OCI-LY7 (cell line): ENCODE measurements at regions not wholly inside any gene's neighbourhood (a gene's known extent, or its start where the extent isn't known, plus 50 kb on each side); places are given as distances from the start of the nearest gene placed in this dataset.
"Not testable (repeated sequence)": the region's sequence is repeated elsewhere in the genome, so short reads cannot be mapped to it uniquely, and the experiment has no call there.

Experiments used
- BruUV-seq: library from RNA; stranded (reverse); fragments of 400-500 nt; replicated peaks from 2 replicates; lab custom pipeline; 2021; lab: Mats Ljungman, UMichigan
- CTCF ChIA-PET: fragments of 300-600 bp; sonication (Branson Sonifier 250); formaldehyde crosslinking; loops from one replicate; lab custom pipeline; 2022; ENCODE audit warnings: antibody characterized with exemption; ENCODE audit not compliant: unreplicated experiment; lab: Charles Lee
- POLR2A ChIA-PET: fragments of 300-600 bp; sonication (Branson Sonifier 250); formaldehyde crosslinking; loops from one replicate; lab custom pipeline; 2022; ENCODE audit warnings: antibody characterized with exemption; lab: Charles Lee
- DNase-seq: peaks from one replicate; pipeline ENCODE4 v3.0.0-alpha.2; 2015; ENCODE audit warnings: low spot score
- H2AFZ ChIP-seq: fragments of 200-600 bp; sonication (generic), shearing (Covaris generic); 2 replicates; pipeline ENCODE4 v1.6.1; 2014; ENCODE audit warnings: mild to moderate bottlenecking, antibody characterized with exemption, low read length, moderate library complexity
- H3K27ac ChIP-seq: fragments of 200-600 bp; sonication (generic); 2 replicates; pipeline ENCODE4 v1.5.1; 2014; ENCODE audit warnings: mixed run types, low read depth, mild to moderate bottlenecking, moderate library complexity, low read length, inconsistent platforms; ENCODE audit not compliant: poor library complexity, severe bottlenecking
- H3K36me3 ChIP-seq: fragments of 200-600 bp; sonication (generic); 2 replicates; pipeline ENCODE4 v1.6.1; 2014; ENCODE audit warnings: mild to moderate bottlenecking, antibody characterized with exemption, low read length, moderate library complexity, mixed read lengths; ENCODE audit not compliant: insufficient read depth
- H3K4me1 ChIP-seq: fragments of 200-600 bp; sonication (generic); 2 replicates; pipeline ENCODE4 v1.5.1; 2014; ENCODE audit warnings: mild to moderate bottlenecking, low read length; ENCODE audit not compliant: insufficient read depth, poor library complexity, severe bottlenecking
- H3K4me2 ChIP-seq: fragments of 200-600 bp; sonication (generic); 2 replicates; pipeline ENCODE4 v1.6.1; 2014; ENCODE audit warnings: mild to moderate bottlenecking, low read length
- H3K4me3 ChIP-seq: fragments of 200-600 bp; sonication (generic); 2 replicates; pipeline ENCODE4 v1.5.1; 2014; ENCODE audit warnings: mild to moderate bottlenecking, low read depth, low read length; ENCODE audit not compliant: poor library complexity, severe bottlenecking
- H3K79me2 ChIP-seq: fragments of 200-600 bp; sonication (generic); 2 replicates; pipeline ENCODE4 v1.6.1; 2016; ENCODE audit warnings: low read depth, mild to moderate bottlenecking, low read length, moderate library complexity, mixed read lengths; ENCODE audit not compliant: insufficient read depth
- H3K9me2 ChIP-seq: fragments of 200-600 bp; sonication (generic); 2 replicates; pipeline ENCODE4 v1.6.1; 2016; ENCODE audit warnings: mild to moderate bottlenecking, low read length, mixed read lengths; ENCODE audit not compliant: insufficient read depth
- H3K9me3 ChIP-seq: fragments of 200-600 bp; sonication (generic); 2 replicates; pipeline ENCODE4 v1.6.1; 2014; ENCODE audit warnings: mild to moderate bottlenecking, mixed run types, low read length, mixed read lengths
- H4K20me1 ChIP-seq: fragments of 200-600 bp; sonication (generic); 2 replicates; pipeline ENCODE4 v1.6.1; 2014; ENCODE audit warnings: mild to moderate bottlenecking, antibody characterized with exemption, low read length, moderate library complexity, mixed read lengths; ENCODE audit not compliant: insufficient read depth
- CTCF ChIP-seq: fragments of 200-600 bp; sonication (generic); conservative IDR thresholded peaks from 2 replicates; pipeline ENCODE4 v1.5.1; 2014; ENCODE audit warnings: mild to moderate bottlenecking, antibody characterized with exemption, low read length, moderate library complexity, mixed read lengths
- EZH2phosphoT487 ChIP-seq: fragments of 200-600 bp; sonication (generic); IDR thresholded peaks from 2 replicates; pipeline ENCODE4 v1.6.1; 2018; ENCODE audit warnings: low read depth, borderline replicate concordance, mild to moderate bottlenecking, mixed run types, antibody characterized with exemption, low read length, moderate library complexity, mixed read lengths
- intact Hi-C: fragments of 100-400 bp; cut with micrococcal nuclease; formaldehyde crosslinking; loops from one replicate; pipeline ENCODE4 v1.10.0; 2022; ENCODE audit not compliant: unreplicated experiment

- ChIA-PET POLR2A (no interaction called here), CTCF (no interaction called here)
- Histone ChIP-seq H4K20me1 (no peaks in the 10 kb centered on the region), H3K4me3 (no peak overlapping the region), H2AFZ (no peak overlapping the region), H3K79me2 (no peaks in the 10 kb centered on the region), H3K27ac (no peak overlapping the region), H3K4me1 (no peaks in the 10 kb centered on the region), H3K9me3 (no peaks in the 10 kb centered on the region), H3K4me2 (no peak overlapping the region), H3K36me3 (no peaks in the 10 kb centered on the region), H3K9me2 (no peaks in the 10 kb centered on the region)
- intact Hi-C loops = no loop called here
- no TSS peak for BruUV-seq
- DNase-seq = no peak
- no peak for TF ChIP-seq EZH2phosphoT487
- no peak for TF ChIP-seq CTCF
These were observed 609.1 kb downstream of the LMO7 start for GRCh38 chr13:76245211-76245610.

GRCh38 chr13:76243120-76243519 is 607.0 kb downstream of the LMO7 start:
- H3K9me3 ChIP-seq, BruUV-seq, intact Hi-C loops, POLR2A ChIA-PET, DNase-seq, H4K20me1 ChIP-seq, H2AFZ ChIP-seq, H3K4me1 ChIP-seq, H3K9me2 ChIP-seq, H3K79me2 ChIP-seq, H3K27ac ChIP-seq, CTCF ChIA-PET, H3K36me3 ChIP-seq, H3K4me3 ChIP-seq, H3K4me2 ChIP-seq: not testable (repeated sequence)

- TF ChIP-seq CTCF = no peak
- TF ChIP-seq EZH2phosphoT487 = no peak
- Histone ChIP-seq H3K9me2 (no peaks in the 10 kb centered on the region), H4K20me1 (no peaks in the 10 kb centered on the region), H3K79me2 (no peaks in the 10 kb centered on the region), H3K4me1 (no peaks in the 10 kb centered on the region), H3K36me3 (no peaks in the 10 kb centered on the region), H3K9me3 (no peaks in the 10 kb centered on the region), H3K4me2 (no peak overlapping the region), H3K27ac (no peak overlapping the region), H3K4me3 (no peak overlapping the region), H2AFZ (no peak overlapping the region)
- no peak for DNase-seq
- ChIA-PET POLR2A (interaction anchor here (0.6 to 0.7 kb wide), 4 partner anchors 30 to 273 kb away, joined by 3 to 5 read pairs (median 4); no protein-coding TSS in a partner anchor), CTCF (no interaction called here)
- no TSS peak for BruUV-seq
- intact Hi-C loops = no loop called here
These were observed 603.0 kb downstream of the LMO7 start for GRCh38 chr13:76239031-76239680.
